HepG2 (cell line): ENCODE measurements at regions not wholly inside any gene's neighbourhood (a gene's known extent, or its start where the extent isn't known, plus 50 kb on each side); places are given as distances from the start of the nearest gene placed in this dataset.

Source experiments
- ATAC-seq: fragments of 200-7000 bp; cut with Tn5 transposase; 3 replicates; pipeline ENCODE4 v1.9.1; 2020; ENCODE audit warnings: mild to moderate bottlenecking, moderate library complexity
- BruUV-seq: library from RNA; stranded (reverse); fragments of 400-500 nt; replicated peaks from 2 replicates; lab custom pipeline; 2021; lab: Mats Ljungman, UMichigan
- CTCF ChIA-PET: fragments of 300-600 bp; formaldehyde crosslinking; extraction: SDS; loops from one replicate; lab custom pipeline; 2021; ENCODE audit warnings: low total read pairs, inconsistent platforms, low intra/inter-chr PET ratio; lab: Yijun Ruan, JAX
- POLR2A ChIA-PET: fragments of 350-600 bp; sonication (Branson Sonifier 250); formaldehyde crosslinking; loops from one replicate; lab custom pipeline; 2020; ENCODE audit warnings: antibody characterized with exemption, inconsistent platforms; lab: Yijun Ruan, JAX
- DNase-seq: peaks from one replicate; pipeline ENCODE4 v3.0.0-alpha.2; 2015; ENCODE audit warnings: low spot score
- FAIRE-seq: peaks from 3 replicates; lab custom pipeline; 2011; peaks lifted over from hg19 to GRCh38; lab: Jason Lieb, UNC
- H2AFZ ChIP-seq: one replicate; pipeline ENCODE4 v1.6.1; 2011; ENCODE audit warnings: low read length, inconsistent platforms
- H3K27ac ChIP-seq: fragments of 300-600 bp; 3 replicates; pipeline ENCODE4 v1.8.0; 2011; ENCODE audit warnings: mixed run types, mild to moderate bottlenecking, mixed read lengths, low read length, inconsistent platforms; ENCODE audit not compliant: insufficient read depth; ENCODE audit errors: extremely low read length
- H3K27me3 ChIP-seq, 2 experiments: fragments of 200-600 bp in 1 of 2; 2 replicates in 1 of 2; 3 replicates in 1 of 2; pipeline versions ENCODE4 v1.6.0 to v1.8.0; 2011; ENCODE audit warnings: low read length in 2 of 2, mild to moderate bottlenecking in 2 of 2, moderate library complexity in 2 of 2, inconsistent platforms in 1 of 2; ENCODE audit not compliant: insufficient read depth in 2 of 2, control insufficient read depth in 1 of 2
- H3K36me3 ChIP-seq, 2 experiments: fragments of 200-600 bp in 1 of 2; replicated peaks in 1 of 2; 2 replicates in 1 of 2; 3 replicates in 1 of 2; pipeline versions ENCODE4 v1.5.1 to v1.8.0; 2011; ENCODE audit warnings: low read length in 2 of 2, inconsistent platforms in 1 of 2; ENCODE audit not compliant: insufficient read depth in 2 of 2, control insufficient read depth in 1 of 2
- H3K4me1 ChIP-seq: 2 replicates; pipeline ENCODE4 v1.5.1; 2012; ENCODE audit warnings: low read length, inconsistent platforms; ENCODE audit not compliant: insufficient read depth
- H3K4me2 ChIP-seq: 2 replicates; pipeline ENCODE4 v1.6.0; 2011; ENCODE audit warnings: low read depth, low read length, inconsistent platforms
- H3K4me3 ChIP-seq, 3 experiments: fragments of 200-600 bp in 1 of 3; sonication (generic), shearing (Covaris generic) in 1 of 3; replicated peaks in 1 of 3; 2 replicates each; pipeline ENCODE4 v1.5.1; 2011 to 2016; ENCODE audit warnings: low read length in 3 of 3, inconsistent platforms in 2 of 3, low read depth in 2 of 3, mild to moderate bottlenecking in 2 of 3, control low read depth in 1 of 3, mixed read lengths in 1 of 3; ENCODE audit not compliant: insufficient read depth in 1 of 3
- H3K79me2 ChIP-seq: one replicate; pipeline ENCODE4 v1.6.1; 2011; ENCODE audit warnings: low read length, inconsistent platforms; ENCODE audit not compliant: insufficient read depth
- H3K9ac ChIP-seq: 2 replicates; pipeline ENCODE4 v1.6.0; 2011; ENCODE audit warnings: mild to moderate bottlenecking, low read depth, low read length, inconsistent platforms; ENCODE audit not compliant: insufficient read depth
- H3K9me3 ChIP-seq: 2 replicates; pipeline ENCODE4 v1.5.1; 2012; ENCODE audit warnings: mild to moderate bottlenecking, low read length
- H4K20me1 ChIP-seq: 2 replicates; pipeline ENCODE4 v1.6.0; 2011; ENCODE audit warnings: inconsistent platforms, mild to moderate bottlenecking, low read length, moderate library complexity; ENCODE audit not compliant: insufficient read depth
- BCL6 ChIP-seq: IDR thresholded peaks from 2 replicates; pipeline ENCODE4 v1.6.1; 2016; ENCODE audit warnings: missing genetic modification reagents, missing compliant biosample characterization
- CBX2 ChIP-seq, 2 experiments: fragments of 200-600 bp in 1 of 2; sonication (generic); formaldehyde crosslinking in 1 of 2; IDR thresholded peaks; 2 replicates each; pipeline versions ENCODE4 v1.7.0 to v1.8.1; 2018 to 2022; ENCODE audit warnings: low read depth in 2 of 2, low read length in 1 of 2, mild to moderate bottlenecking in 1 of 2, missing genetic modification reagents in 1 of 2
- EHMT2 ChIP-seq: fragments of 200-600 bp; sonication (generic); IDR thresholded peaks from 2 replicates; pipeline ENCODE4 v1.7.0; 2017; ENCODE audit warnings: antibody characterized with exemption, low read depth, low read length, borderline replicate concordance
- TCF7 ChIP-seq: sonication (generic); IDR thresholded peaks from 2 replicates; pipeline ENCODE4 v1.6.1; 2016; ENCODE audit warnings: antibody characterized with exemption, low read depth
- ZNF205 ChIP-seq: IDR thresholded peaks from 2 replicates; pipeline ENCODE4 v1.6.1; 2018; ENCODE audit warnings: missing biosample characterization, missing genetic modification reagents
- WGBS: methylation state at CpG from one replicate; pipeline ENCODE4 v1.1.6; 2017; ENCODE audit warnings: low lambda C conversion rate; 5-methylcytosine and 5-hydroxymethylcytosine counted together
- in situ Hi-C: cut with HindIII; loops from 2 replicates; pipeline ENCODE4 v1.10.0; 2017; ENCODE audit warnings: low pct_unique_long_range_greater_than_20kb; ENCODE audit not compliant: extremely low pct_ligation_motif_present
- intact Hi-C: fragments of 100-400 bp; cut with micrococcal nuclease; formaldehyde crosslinking; loops from one replicate; pipeline ENCODE4 v1.10.0; 2022; ENCODE audit not compliant: unreplicated experiment
- TF ChIP-seq, protein P1 (sequence below): sonication (generic); formaldehyde crosslinking; IDR thresholded peaks from 2 replicates; pipeline ENCODE4 v1.4.0; 2020; ENCODE audit warnings: missing genetic modification reagents, mild to moderate bottlenecking, borderline replicate concordance
- TF ChIP-seq, protein P2 (sequence below): sonication (generic); formaldehyde crosslinking; IDR thresholded peaks from 2 replicates; pipeline ENCODE4 v1.5.0; 2020; ENCODE audit warnings: mild to moderate bottlenecking, missing genetic modification reagents, borderline replicate concordance

DNA sequence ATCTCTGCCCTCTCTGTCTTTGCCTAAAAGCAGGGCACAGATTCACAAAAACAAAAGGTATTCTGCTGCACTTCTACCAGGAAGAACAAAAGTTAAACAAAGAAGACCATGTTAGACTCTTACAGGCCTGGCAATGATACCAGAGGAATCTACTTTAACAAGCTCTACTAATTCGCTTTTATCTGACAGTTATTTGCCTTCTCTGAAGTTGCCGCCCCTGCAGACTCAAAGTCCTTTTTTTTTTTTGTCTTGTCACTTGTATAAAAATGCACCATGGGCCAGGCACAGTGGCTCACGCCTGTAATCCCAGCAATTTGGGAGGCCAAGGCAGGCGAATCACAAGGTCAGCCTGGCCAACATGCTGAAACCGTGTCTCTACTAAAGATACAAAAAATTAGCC, 176.5 kb upstream of the UBL3 start:
- H3K36me3 ChIP-seq = no peaks in the 10 kb centered on the region
- FAIRE-seq (no peak), DNase-seq (peak; percentile 60), ATAC-seq (peak; percentile 58)
- TF ChIP-seq TCF7 (peak; percentile 58), EHMT2 (no peak), BCL6 (no peak), ZNF205 (CRISPR knock-in tag) (0 out of 2 replicates have a peak, but pooled peaks have one; percentile 69), CBX2 (IDR thresholded peaks at IDR 0.05; ENCODE audit: low read depth, low read length) (no peak), CBX2 (CRISPR knock-in tag; IDR thresholded peaks at IDR 0.05; ENCODE audit: low read depth) (no peak)
- TF ChIP-seq, protein P1, sequence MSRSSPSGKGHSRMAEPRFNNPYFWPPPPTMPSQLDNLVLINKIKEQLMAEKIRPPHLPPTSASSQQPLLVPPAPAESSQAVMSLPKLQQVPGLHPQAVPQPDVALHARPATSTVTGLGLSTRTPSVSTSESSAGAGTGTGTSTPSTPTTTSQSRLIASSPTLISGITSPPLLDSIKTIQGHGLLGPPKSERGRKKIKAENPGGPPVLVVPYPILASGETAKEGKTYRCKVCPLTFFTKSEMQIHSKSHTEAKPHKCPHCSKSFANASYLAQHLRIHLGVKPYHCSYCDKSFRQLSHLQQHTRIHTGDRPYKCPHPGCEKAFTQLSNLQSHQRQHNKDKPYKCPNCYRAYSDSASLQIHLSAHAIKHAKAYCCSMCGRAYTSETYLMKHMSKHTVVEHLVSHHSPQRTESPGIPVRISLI (CRISPR knock-in tag) = peak; percentile 76
- TF ChIP-seq, protein P2, sequence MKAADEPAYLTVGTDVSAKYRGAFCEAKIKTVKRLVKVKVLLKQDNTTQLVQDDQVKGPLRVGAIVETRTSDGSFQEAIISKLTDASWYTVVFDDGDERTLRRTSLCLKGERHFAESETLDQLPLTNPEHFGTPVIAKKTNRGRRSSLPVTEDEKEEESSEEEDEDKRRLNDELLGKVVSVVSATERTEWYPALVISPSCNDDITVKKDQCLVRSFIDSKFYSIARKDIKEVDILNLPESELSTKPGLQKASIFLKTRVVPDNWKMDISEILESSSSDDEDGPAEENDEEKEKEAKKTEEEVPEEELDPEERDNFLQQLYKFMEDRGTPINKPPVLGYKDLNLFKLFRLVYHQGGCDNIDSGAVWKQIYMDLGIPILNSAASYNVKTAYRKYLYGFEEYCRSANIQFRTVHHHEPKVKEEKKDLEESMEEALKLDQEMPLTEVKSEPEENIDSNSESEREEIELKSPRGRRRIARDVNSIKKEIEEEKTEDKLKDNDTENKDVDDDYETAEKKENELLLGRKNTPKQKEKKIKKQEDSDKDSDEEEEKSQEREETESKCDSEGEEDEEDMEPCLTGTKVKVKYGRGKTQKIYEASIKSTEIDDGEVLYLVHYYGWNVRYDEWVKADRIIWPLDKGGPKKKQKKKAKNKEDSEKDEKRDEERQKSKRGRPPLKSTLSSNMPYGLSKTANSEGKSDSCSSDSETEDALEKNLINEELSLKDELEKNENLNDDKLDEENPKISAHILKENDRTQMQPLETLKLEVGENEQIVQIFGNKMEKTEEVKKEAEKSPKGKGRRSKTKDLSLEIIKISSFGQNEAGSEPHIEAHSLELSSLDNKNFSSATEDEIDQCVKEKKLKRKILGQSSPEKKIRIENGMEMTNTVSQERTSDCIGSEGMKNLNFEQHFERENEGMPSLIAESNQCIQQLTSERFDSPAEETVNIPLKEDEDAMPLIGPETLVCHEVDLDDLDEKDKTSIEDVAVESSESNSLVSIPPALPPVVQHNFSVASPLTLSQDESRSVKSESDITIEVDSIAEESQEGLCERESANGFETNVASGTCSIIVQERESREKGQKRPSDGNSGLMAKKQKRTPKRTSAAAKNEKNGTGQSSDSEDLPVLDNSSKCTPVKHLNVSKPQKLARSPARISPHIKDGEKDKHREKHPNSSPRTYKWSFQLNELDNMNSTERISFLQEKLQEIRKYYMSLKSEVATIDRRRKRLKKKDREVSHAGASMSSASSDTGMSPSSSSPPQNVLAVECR (CRISPR knock-in tag) = no peak
- peaks cover 32% of the 10 kb centered on the region for H3K4me1 ChIP-seq
- POLR2A ChIA-PET = no interaction called here
- no peak overlapping the region for H3K9ac ChIP-seq
- H3K79me2 ChIP-seq = no peaks in the 10 kb centered on the region
- H4K20me1 ChIP-seq = no peaks in the 10 kb centered on the region
- intact Hi-C loops (no loop called here), in situ Hi-C loops (no loop called here)
- H3K27me3 ChIP-seq = no peaks in the 10 kb centered on the region; a peak in 1 of 5 replicates
- no TSS peak for BruUV-seq
- H3K27ac ChIP-seq = no peak overlapping the region
- H2AFZ ChIP-seq = no peak overlapping the region
- 3% methylated on average over 5 of the region's 5 CpGs for WGBS
- CTCF ChIA-PET = no interaction called here
- H3K4me2 ChIP-seq = no peak overlapping the region
- no peak overlapping the region for H3K4me3 ChIP-seq
- no peaks in the 10 kb centered on the region for H3K9me3 ChIP-seq
